Liver (tissue), 8 donors: ENCODE measurements at regions not wholly inside any gene's neighbourhood (a gene's known extent, or its start where the extent isn't known, plus 50 kb on each side); places are given as distances from the start of the nearest gene placed in this dataset.

Experiments used
- DNase-seq: peaks from one replicate; pipeline ENCODE4 v3.0.0-alpha.2; 2017; ENCODE audit warnings: low spot score
- H3K27ac ChIP-seq, 2 donors: one replicate each; pipeline ENCODE4 v1.7.0; 2013; ENCODE audit warnings: inconsistent platforms in 2 of 2, low read length in 2 of 2, control low read depth in 1 of 2, low read depth in 1 of 2, mild to moderate bottlenecking in 1 of 2
- H3K27me3 ChIP-seq, 4 donors: one replicate each; pipeline versions ENCODE4 v1.6.1 to v1.7.0; 2013; ENCODE audit warnings: low read length in 3 of 4, inconsistent platforms in 1 of 4, mild to moderate bottlenecking in 1 of 4, moderate library complexity in 1 of 4; ENCODE audit not compliant: control insufficient read depth in 4 of 4, insufficient read depth in 4 of 4
- H3K36me3 ChIP-seq, 4 donors: one replicate each; pipeline versions ENCODE4 v1.6.1 to v1.7.0; 2013; ENCODE audit warnings: low read length in 3 of 4, mild to moderate bottlenecking in 3 of 4, low read depth in 1 of 4, moderate library complexity in 1 of 4; ENCODE audit not compliant: control insufficient read depth in 4 of 4, insufficient read depth in 3 of 4
- H3K4me1 ChIP-seq, 4 donors: one replicate each; pipeline versions ENCODE4 v1.6.1 to v1.7.0; 2013; ENCODE audit warnings: low read length in 3 of 4, mild to moderate bottlenecking in 3 of 4, moderate library complexity in 1 of 4; ENCODE audit not compliant: control insufficient read depth in 4 of 4, insufficient read depth in 4 of 4
- H3K4me3 ChIP-seq, 3 donors: one replicate each; pipeline versions ENCODE4 v1.6.1 to v1.7.0; 2013; ENCODE audit warnings: low read length in 3 of 3, control low read depth in 1 of 3, low read depth in 1 of 3, mild to moderate bottlenecking in 1 of 3
- H3K9ac ChIP-seq, 2 donors: one replicate each; pipeline ENCODE4 v1.7.0; 2013; ENCODE audit warnings: low read length in 2 of 2, mild to moderate bottlenecking in 2 of 2, moderate library complexity in 2 of 2, control low read depth in 1 of 2, low read depth in 1 of 2
- H3K9me3 ChIP-seq, 4 donors: one replicate each; pipeline versions ENCODE4 v1.6.1 to v1.7.0; 2013; ENCODE audit warnings: low read length in 3 of 4; ENCODE audit not compliant: control insufficient read depth in 4 of 4
- EGR1 ChIP-seq, 2 donors: IDR thresholded peaks; 2 replicates each; pipeline ENCODE4 v1.6.1; 2016 to 2018; ENCODE audit warnings: antibody characterized with exemption in 2 of 2, low read depth in 2 of 2
- FOXA1 ChIP-seq: IDR thresholded peaks from 2 replicates; pipeline ENCODE4 v1.6.1; 2016; ENCODE audit warnings: antibody characterized with exemption
- FOXA2 ChIP-seq: IDR thresholded peaks from 2 replicates; pipeline ENCODE4 v1.6.1; 2016; ENCODE audit warnings: antibody characterized with exemption
- GABPA ChIP-seq, 2 donors: IDR thresholded peaks in 1 of 2; conservative IDR thresholded peaks in 1 of 2; 2 replicates each; pipeline ENCODE4 v1.6.1; 2016; ENCODE audit warnings: antibody characterized with exemption in 2 of 2, mild to moderate bottlenecking in 1 of 2, moderate library complexity in 1 of 2
- HNF4G ChIP-seq: IDR thresholded peaks from 2 replicates; pipeline ENCODE4 v1.6.1; 2016; ENCODE audit warnings: antibody characterized with exemption
- JUND ChIP-seq, 2 donors: IDR thresholded peaks; 2 replicates each; pipeline ENCODE4 v1.6.1; 2016; ENCODE audit warnings: antibody characterized with exemption in 2 of 2
- NR2F2 ChIP-seq: IDR thresholded peaks from 2 replicates; pipeline ENCODE4 v1.6.1; 2016; ENCODE audit warnings: antibody characterized with exemption
- RAD21 ChIP-seq, 2 donors: IDR thresholded peaks; 2 replicates each; pipeline ENCODE4 v1.6.1; 2016; ENCODE audit warnings: antibody characterized with exemption in 2 of 2, mild to moderate bottlenecking in 2 of 2
- RXRA ChIP-seq, 2 donors: IDR thresholded peaks; 2 replicates each; pipeline ENCODE4 v1.6.1; 2017 to 2018; ENCODE audit warnings: antibody characterized with exemption in 2 of 2, mild to moderate bottlenecking in 1 of 2
- TAF1 ChIP-seq: conservative IDR thresholded peaks from 2 replicates; pipeline ENCODE4 v1.6.1; 2016; ENCODE audit warnings: antibody characterized with exemption, mild to moderate bottlenecking
- YY1 ChIP-seq: IDR thresholded peaks from 2 replicates; pipeline ENCODE4 v1.6.1; 2016; ENCODE audit warnings: antibody characterized with exemption, mild to moderate bottlenecking
- ZBTB33 ChIP-seq: IDR thresholded peaks from 2 replicates; pipeline ENCODE4 v1.6.1; 2016; ENCODE audit warnings: antibody characterized with exemption
- WGBS: extraction: QIAGEN DNeasy Blood & Tissue Kit; methylation state at CpG from one replicate; pipeline ENCODE4 v1.1.7; 2013; 5-methylcytosine and 5-hydroxymethylcytosine counted together
- TF ChIP-seq, protein P1 (sequence below): IDR thresholded peaks from 2 replicates; pipeline ENCODE4 v1.6.1; 2016; ENCODE audit warnings: antibody characterized with exemption
- TF ChIP-seq, protein P2 (sequence below): IDR thresholded peaks from 2 replicates; pipeline ENCODE4 v1.6.1; 2016; ENCODE audit warnings: antibody characterized with exemption
- TF ChIP-seq, protein P3 (sequence below): IDR thresholded peaks from 2 replicates; pipeline ENCODE4 v1.6.1; 2016; ENCODE audit warnings: antibody characterized with exemption, mild to moderate bottlenecking
- TF ChIP-seq, protein P4 (sequence below): fragments of 150-350 bp; IDR thresholded peaks from 2 replicates; pipeline ENCODE4 v1.5.1; 2017; ENCODE audit warnings: improper control_type of control experiment, low read depth, low read length; ENCODE audit not compliant: missing input control
- donor health status: healthy.
- donor health status: healthy.
- donor health status: healthy.
- donor health status: healthy.
- donor health status: healthy.

DNA sequence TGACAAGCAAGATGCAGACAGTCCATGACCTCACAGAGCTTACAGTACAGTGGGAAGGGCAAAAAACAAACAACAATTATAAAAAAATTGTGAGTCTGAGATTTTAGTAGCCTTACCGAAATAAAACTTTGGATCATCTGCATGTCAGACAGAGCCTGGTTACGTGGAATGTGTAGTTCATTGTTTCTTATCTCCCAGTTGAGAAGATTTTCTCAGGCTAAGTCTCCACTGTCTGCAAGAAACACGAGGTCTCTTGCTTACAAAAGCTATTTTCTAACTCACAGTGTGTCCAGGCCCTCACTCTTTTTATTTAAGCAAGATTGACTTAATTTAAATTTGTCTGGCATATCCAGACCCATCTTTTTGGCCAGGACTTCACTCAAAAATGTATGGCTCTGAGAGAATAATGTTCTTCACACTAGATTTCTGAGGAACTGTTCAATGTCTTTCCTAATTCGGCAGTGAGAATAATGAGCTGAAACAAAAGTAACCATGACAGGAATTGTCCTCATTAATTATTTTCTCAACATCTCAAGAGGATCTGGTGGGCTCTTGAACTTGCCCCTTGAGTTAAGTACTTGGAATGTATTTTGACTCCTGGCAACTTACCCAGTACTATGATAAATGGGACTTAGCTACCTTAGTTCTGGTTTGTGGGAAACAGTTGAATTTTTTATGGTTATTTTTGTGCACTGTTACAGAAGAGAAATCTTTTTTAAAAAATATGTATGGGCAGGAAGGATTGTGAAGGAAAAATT, 265.1 kb upstream of the COL8A1 start (continued):
- no peak for TF ChIP-seq FOXA1
- TF ChIP-seq GABPA (IDR thresholded peaks at IDR 0.05 in 1 of 2, conservative IDR thresholded peaks at IDR 0.05 in 1 of 2): no peak
- no peak for TF ChIP-seq ZBTB33
- TF ChIP-seq, protein P1, sequence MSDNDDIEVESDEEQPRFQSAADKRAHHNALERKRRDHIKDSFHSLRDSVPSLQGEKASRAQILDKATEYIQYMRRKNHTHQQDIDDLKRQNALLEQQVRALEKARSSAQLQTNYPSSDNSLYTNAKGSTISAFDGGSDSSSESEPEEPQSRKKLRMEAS: no peak
- TF ChIP-seq RAD21 (IDR thresholded peaks at IDR 0.05): no peak

DNA sequence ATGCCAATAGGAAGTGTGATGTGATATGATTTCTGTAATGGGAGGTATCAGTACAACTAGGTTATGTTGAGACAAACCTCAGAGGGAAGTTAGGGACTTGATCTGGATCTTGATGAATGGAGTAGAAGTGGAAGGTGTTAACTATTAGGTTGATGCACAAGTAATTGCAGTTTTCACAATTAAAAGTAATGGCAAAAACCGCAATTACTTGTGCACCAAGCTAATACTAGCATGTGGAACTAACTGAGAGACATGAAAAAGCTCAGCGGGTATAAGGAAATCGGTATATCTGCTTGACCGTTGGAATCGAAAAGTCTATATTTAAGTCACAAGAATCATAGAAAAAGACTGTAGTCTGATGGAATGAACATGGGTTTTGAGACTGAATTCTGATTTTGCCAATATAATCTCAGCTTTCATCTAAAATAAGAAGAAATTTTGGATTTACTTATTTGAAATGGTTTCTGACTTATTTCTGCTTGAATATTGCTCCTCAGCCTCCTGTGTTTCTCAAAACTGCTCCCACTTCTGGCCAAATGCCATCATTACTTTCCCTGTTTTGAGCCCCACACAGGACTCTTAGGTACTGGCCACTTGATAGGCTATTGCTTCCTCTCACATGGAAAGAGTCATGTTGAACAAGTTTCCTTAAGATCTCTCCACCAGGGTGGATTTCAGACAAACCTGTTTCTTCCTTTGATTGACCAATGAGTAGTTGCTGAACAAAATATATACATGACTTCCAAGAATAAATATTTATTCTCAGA, 271.5 kb upstream of the COL8A1 start:
- no peaks in the 10 kb centered on the region for H3K4me1 ChIP-seq
- TF ChIP-seq, protein P2, sequence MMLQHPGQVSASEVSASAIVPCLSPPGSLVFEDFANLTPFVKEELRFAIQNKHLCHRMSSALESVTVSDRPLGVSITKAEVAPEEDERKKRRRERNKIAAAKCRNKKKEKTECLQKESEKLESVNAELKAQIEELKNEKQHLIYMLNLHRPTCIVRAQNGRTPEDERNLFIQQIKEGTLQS: no peak
- TF ChIP-seq, protein P3, sequence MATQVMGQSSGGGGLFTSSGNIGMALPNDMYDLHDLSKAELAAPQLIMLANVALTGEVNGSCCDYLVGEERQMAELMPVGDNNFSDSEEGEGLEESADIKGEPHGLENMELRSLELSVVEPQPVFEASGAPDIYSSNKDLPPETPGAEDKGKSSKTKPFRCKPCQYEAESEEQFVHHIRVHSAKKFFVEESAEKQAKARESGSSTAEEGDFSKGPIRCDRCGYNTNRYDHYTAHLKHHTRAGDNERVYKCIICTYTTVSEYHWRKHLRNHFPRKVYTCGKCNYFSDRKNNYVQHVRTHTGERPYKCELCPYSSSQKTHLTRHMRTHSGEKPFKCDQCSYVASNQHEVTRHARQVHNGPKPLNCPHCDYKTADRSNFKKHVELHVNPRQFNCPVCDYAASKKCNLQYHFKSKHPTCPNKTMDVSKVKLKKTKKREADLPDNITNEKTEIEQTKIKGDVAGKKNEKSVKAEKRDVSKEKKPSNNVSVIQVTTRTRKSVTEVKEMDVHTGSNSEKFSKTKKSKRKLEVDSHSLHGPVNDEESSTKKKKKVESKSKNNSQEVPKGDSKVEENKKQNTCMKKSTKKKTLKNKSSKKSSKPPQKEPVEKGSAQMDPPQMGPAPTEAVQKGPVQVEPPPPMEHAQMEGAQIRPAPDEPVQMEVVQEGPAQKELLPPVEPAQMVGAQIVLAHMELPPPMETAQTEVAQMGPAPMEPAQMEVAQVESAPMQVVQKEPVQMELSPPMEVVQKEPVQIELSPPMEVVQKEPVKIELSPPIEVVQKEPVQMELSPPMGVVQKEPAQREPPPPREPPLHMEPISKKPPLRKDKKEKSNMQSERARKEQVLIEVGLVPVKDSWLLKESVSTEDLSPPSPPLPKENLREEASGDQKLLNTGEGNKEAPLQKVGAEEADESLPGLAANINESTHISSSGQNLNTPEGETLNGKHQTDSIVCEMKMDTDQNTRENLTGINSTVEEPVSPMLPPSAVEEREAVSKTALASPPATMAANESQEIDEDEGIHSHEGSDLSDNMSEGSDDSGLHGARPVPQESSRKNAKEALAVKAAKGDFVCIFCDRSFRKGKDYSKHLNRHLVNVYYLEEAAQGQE: no peak
- TF ChIP-seq ZBTB33: no peak
- no peak for TF ChIP-seq RAD21 (IDR thresholded peaks at IDR 0.05)
- TF ChIP-seq, protein P4, sequence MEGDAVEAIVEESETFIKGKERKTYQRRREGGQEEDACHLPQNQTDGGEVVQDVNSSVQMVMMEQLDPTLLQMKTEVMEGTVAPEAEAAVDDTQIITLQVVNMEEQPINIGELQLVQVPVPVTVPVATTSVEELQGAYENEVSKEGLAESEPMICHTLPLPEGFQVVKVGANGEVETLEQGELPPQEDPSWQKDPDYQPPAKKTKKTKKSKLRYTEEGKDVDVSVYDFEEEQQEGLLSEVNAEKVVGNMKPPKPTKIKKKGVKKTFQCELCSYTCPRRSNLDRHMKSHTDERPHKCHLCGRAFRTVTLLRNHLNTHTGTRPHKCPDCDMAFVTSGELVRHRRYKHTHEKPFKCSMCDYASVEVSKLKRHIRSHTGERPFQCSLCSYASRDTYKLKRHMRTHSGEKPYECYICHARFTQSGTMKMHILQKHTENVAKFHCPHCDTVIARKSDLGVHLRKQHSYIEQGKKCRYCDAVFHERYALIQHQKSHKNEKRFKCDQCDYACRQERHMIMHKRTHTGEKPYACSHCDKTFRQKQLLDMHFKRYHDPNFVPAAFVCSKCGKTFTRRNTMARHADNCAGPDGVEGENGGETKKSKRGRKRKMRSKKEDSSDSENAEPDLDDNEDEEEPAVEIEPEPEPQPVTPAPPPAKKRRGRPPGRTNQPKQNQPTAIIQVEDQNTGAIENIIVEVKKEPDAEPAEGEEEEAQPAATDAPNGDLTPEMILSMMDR: no peak
- TF ChIP-seq TAF1: no peak
- TF ChIP-seq NR2F2: no peak
- no peak for TF ChIP-seq FOXA2
- TF ChIP-seq RXRA (IDR thresholded peaks at IDR 0.05): no peak
- TF ChIP-seq YY1: no peak
- TF ChIP-seq EGR1 (IDR thresholded peaks at IDR 0.05; ENCODE audit: low read depth in 2 of 2): no peak
- TF ChIP-seq HNF4G: no peak
- TF ChIP-seq, protein P1: no peak
- TF ChIP-seq GABPA (IDR thresholded peaks at IDR 0.05 in 1 of 2, conservative IDR thresholded peaks at IDR 0.05 in 1 of 2): no peak
- TF ChIP-seq JUND (IDR thresholded peaks at IDR 0.05): no peak
- H3K36me3 ChIP-seq: no peaks in the 10 kb centered on the region
- DNase-seq: no peak
- WGBS: 66% methylated on average over 5 of the region's 5 CpGs
- no peaks in the 10 kb centered on the region for H3K27me3 ChIP-seq
- no peak overlapping the region for H3K4me3 ChIP-seq
- H3K9me3 ChIP-seq: no peaks in the 10 kb centered on the region
- no peak overlapping the region for H3K27ac ChIP-seq
- H3K9ac ChIP-seq: no peak overlapping the region
